Transverse colon (tissue), 4 donors: ENCODE measurements at regions not wholly inside any gene's neighbourhood (a gene's known extent, or its start where the extent isn't known, plus 50 kb on each side); places are given as distances from the start of the nearest gene placed in this dataset.

Experiments
- DNase-seq: peaks from one replicate; pipeline ENCODE4 v3.0.0-alpha.2; 2019
- H3K27ac ChIP-seq, 4 donors: fragments of 200-600 bp; sonication (generic); 2 replicates each; pipeline ENCODE4 v1.5.1; 2016 to 2018; ENCODE audit warnings: inconsistent platforms in 4 of 4
- H3K27me3 ChIP-seq: fragments of 200-600 bp; sonication (generic); 2 replicates; pipeline ENCODE4 v1.5.1; 2017; ENCODE audit warnings: inconsistent platforms
- H3K36me3 ChIP-seq, 4 donors: fragments of 200-600 bp; sonication (generic); 2 replicates each; pipeline ENCODE4 v1.5.1; 2017 to 2019; ENCODE audit warnings: inconsistent platforms in 4 of 4
- H3K4me1 ChIP-seq, 4 donors: fragments of 200-600 bp; sonication (generic); 2 replicates each; pipeline ENCODE4 v1.5.1; 2017 to 2020; ENCODE audit warnings: inconsistent platforms in 4 of 4
- H3K4me3 ChIP-seq, 4 donors: fragments of 200-600 bp; sonication (generic); 1 replicate in 1 of 4; 2 replicates in 3 of 4; pipeline versions ENCODE4 v1.5.1 to v1.6.1; 2017 to 2019; ENCODE audit warnings: inconsistent platforms in 4 of 4
- H3K9me3 ChIP-seq, 2 donors: fragments of 200-600 bp; sonication (generic); 2 replicates each; pipeline ENCODE4 v1.5.1; 2017 to 2019; ENCODE audit warnings: inconsistent platforms in 2 of 2
- CTCF ChIP-seq, 5 experiments: fragments of 200-600 bp in 3 of 5; fragments of 450-650 bp in 2 of 5; sonication (generic) in 3 of 5; IDR thresholded peaks; 1 replicate in 2 of 5; 2 replicates in 3 of 5; pipeline ENCODE4 v1.5.1; 2016 to 2017; ENCODE audit warnings: antibody characterized with exemption in 5 of 5, inconsistent platforms in 3 of 5, mild to moderate bottlenecking in 2 of 5, moderate library complexity in 1 of 5
- EP300 ChIP-seq: sonication (generic); formaldehyde crosslinking; IDR thresholded peaks from one replicate; pipeline ENCODE4 v1.6.1; 2017; ENCODE audit warnings: antibody characterized with exemption, low read depth
- POLR2A ChIP-seq: fragments of 450-650 bp; IDR thresholded peaks from one replicate; pipeline ENCODE4 v1.6.1; 2016; ENCODE audit warnings: antibody characterized with exemption, mild to moderate bottlenecking, moderate library complexity
- POLR2AphosphoS5 ChIP-seq, 3 donors: sonication (generic); formaldehyde crosslinking; IDR thresholded peaks; one replicate each; pipeline ENCODE4 v1.6.1; 2016; ENCODE audit warnings: antibody characterized with exemption in 3 of 3
- WGBS, 2 donors: methylation state at CpG; one replicate each; pipeline ENCODE4 v1.1.5; 2018; ENCODE audit warnings: low coverage in 1 of 2; 5-methylcytosine and 5-hydroxymethylcytosine counted together
- in situ Hi-C, 4 donors: fragments of 200-750 bp; cut with MboI; loops; one replicate each; pipeline versions ENCODE4 v1.15.0 to v1.15.1; 2017; ENCODE audit warnings: low sequenced_read_pairs in 3 of 4, low pct_ligation_motif_present in 1 of 4, low pct_unique_long_range_greater_than_20kb in 1 of 4
- intact Hi-C: fragments of 100-400 bp; cut with DNase I; formaldehyde crosslinking; loops from one replicate; pipeline ENCODE4 v1.15.1; 2023; ENCODE audit warnings: low total_unique reads

- Histone ChIP-seq H3K9me3 (no peaks in the 10 kb centered on the region), H3K4me3 (no peak overlapping the region), H3K27me3 (no peaks in the 10 kb centered on the region), H3K27ac (no peak overlapping the region), H3K4me1 (no peaks in the 10 kb centered on the region), H3K36me3 (no peaks in the 10 kb centered on the region)
- 54% methylated on average over 1 of the region's 1 CpG; no CpG with 5 or more reads in 1 of the 2 donors for WGBS, 2 donors
- in situ Hi-C loops (no loop called here), intact Hi-C loops (no loop called here)
- TF ChIP-seq CTCF (IDR thresholded peaks at IDR 0.05) (no peak), POLR2A (no peak), POLR2AphosphoS5 (IDR thresholded peaks at IDR 0.05) (no peak), EP300 (no peak)
- DNase-seq, result no peak
Measured at GRCh38 chr7:126103582-126103981, 1149.2 kb downstream of the GRM8 start.

- DNase-seq, result no peak
- H3K9me3 ChIP-seq, result peaks cover 0 to 3% of the 10 kb centered on the region in 2 donors
- H3K4me3 ChIP-seq, result no peak overlapping the region
- no peaks in the 10 kb centered on the region for H3K27me3 ChIP-seq
- H3K36me3 ChIP-seq, result no peaks in the 10 kb centered on the region
- no peak overlapping the region for H3K27ac ChIP-seq
- no peaks in the 10 kb centered on the region for H3K4me1 ChIP-seq
- in situ Hi-C loops, result no loop called here
- TF ChIP-seq POLR2AphosphoS5 (IDR thresholded peaks at IDR 0.05), result no peak
- no peak for TF ChIP-seq POLR2A
- no peak for TF ChIP-seq CTCF (IDR thresholded peaks at IDR 0.05)
- TF ChIP-seq EP300, result no peak
- intact Hi-C loops, result no loop called here
Measured at GRCh38 chr7:126083014-126083413, 1153.4 kb upstream of the POT1 start.

- no peaks in the 10 kb centered on the region for H3K4me1 ChIP-seq
- in situ Hi-C loops, result no loop called here
- no peaks in the 10 kb centered on the region for H3K27me3 ChIP-seq
- no peak for TF ChIP-seq POLR2A
- no peak for TF ChIP-seq EP300
- no peak for TF ChIP-seq CTCF (IDR thresholded peaks at IDR 0.05)
- no peak for TF ChIP-seq POLR2AphosphoS5 (IDR thresholded peaks at IDR 0.05)
- H3K9me3 ChIP-seq, result no peaks in the 10 kb centered on the region
- no peak overlapping the region for H3K27ac ChIP-seq
- H3K36me3 ChIP-seq, result no peaks in the 10 kb centered on the region
- no peak for DNase-seq
- H3K4me3 ChIP-seq, result no peak overlapping the region
- intact Hi-C loops, result no loop called here
Measured at GRCh38 chr7:126079581-126079980, 1150.0 kb upstream of the POT1 start.

GRCh38 chr7:126079151-126079550 lies 1149.5 kb upstream of the POT1 start:
- intact Hi-C loops, result no loop called here
- H3K4me3 ChIP-seq, result no peak overlapping the region

GRCh38 chr7:126065766-126066165 lies 1136.1 kb upstream of the POT1 start:
- H3K36me3 ChIP-seq, result no peaks in the 10 kb centered on the region
- no peak overlapping the region for H3K4me3 ChIP-seq
- no peak for TF ChIP-seq POLR2A
- no peak for TF ChIP-seq EP300
- TF ChIP-seq CTCF (IDR thresholded peaks at IDR 0.05), result no peak
- TF ChIP-seq POLR2AphosphoS5 (IDR thresholded peaks at IDR 0.05), result no peak
- H3K9me3 ChIP-seq, result peaks cover 0 to 5% of the 10 kb centered on the region in 2 donors
- no peak for DNase-seq
- WGBS, 2 donors, result 59 to 70% methylated on average over 4 of the region's 4 CpGs
- in situ Hi-C loops, result no loop called here
- no peaks in the 10 kb centered on the region for H3K27me3 ChIP-seq
- intact Hi-C loops, result no loop called here
- no peaks in the 10 kb centered on the region for H3K4me1 ChIP-seq
- H3K27ac ChIP-seq, result no peak overlapping the region

More at GRCh38 chr7:126079151-126079550, 1149.5 kb upstream of the POT1 start:
- H3K9me3 ChIP-seq, result no peaks in the 10 kb centered on the region
- H3K36me3 ChIP-seq, result no peaks in the 10 kb centered on the region
- no peaks in the 10 kb centered on the region for H3K27me3 ChIP-seq
- TF ChIP-seq POLR2AphosphoS5 (IDR thresholded peaks at IDR 0.05), result no peak
- TF ChIP-seq EP300, result no peak
- TF ChIP-seq POLR2A, result no peak
- H3K27ac ChIP-seq, result no peak overlapping the region
- 79% methylated on average over 3 of the region's 3 CpGs for WGBS, 2 donors
- in situ Hi-C loops, result no loop called here
- H3K4me1 ChIP-seq, result no peaks in the 10 kb centered on the region
- no peak for DNase-seq
